D721Med (cell line): ENCODE measurements at regions not wholly inside any gene's neighbourhood (a gene's known extent, or its start where the extent isn't known, plus 50 kb on each side); places are given as distances from the start of the nearest gene placed in this dataset.

Experiments
- DNase-seq: peaks from one replicate; pipeline ENCODE4 v3.0.0; 2011; ENCODE audit warnings: low spot score; ENCODE audit not compliant: insufficient read length
- FAIRE-seq: peaks from 2 replicates; lab custom pipeline; 2011; peaks lifted over from hg19 to GRCh38; lab: Jason Lieb, UNC
- CTCF ChIP-seq: IDR thresholded peaks from 2 replicates; pipeline ENCODE4 v1.5.1; 2012; ENCODE audit warnings: mild to moderate bottlenecking, control low read depth; ENCODE audit not compliant: insufficient read depth; ENCODE audit errors: missing control alignments

- DNase-seq, result no peak
- TF ChIP-seq CTCF, result no peak
- FAIRE-seq, result no peak
Measured at GRCh38 chr10:128624656-128625530, 498.7 kb upstream of the MKI67 start.

- TF ChIP-seq CTCF, result no peak
- DNase-seq (no peak), FAIRE-seq (no peak)
Measured at GRCh38 chr10:128625926-128626325, 499.7 kb upstream of the MKI67 start.

- FAIRE-seq (no peak), DNase-seq (no peak)
- no peak for TF ChIP-seq CTCF
Measured at GRCh38 chr10:128626397-128627000, 500.3 kb upstream of the MKI67 start.

GRCh38 chr10:128627811-128628210, 501.6 kb upstream of the MKI67 start:
- no peak for TF ChIP-seq CTCF
- no peak for FAIRE-seq
- no peak for DNase-seq

GRCh38 chr10:128628252-128628651, 502.0 kb upstream of the MKI67 start:
- DNase-seq (no peak), FAIRE-seq (no peak)
- no peak for TF ChIP-seq CTCF

GRCh38 chr10:128629111-128630096, 503.2 kb upstream of the MKI67 start:
- no peak for TF ChIP-seq CTCF
- no peak for FAIRE-seq
- DNase-seq, result no peak
